Uterus (tissue), 3 donors: ENCODE measurements at regions not wholly inside any gene's neighbourhood (a gene's known extent, or its start where the extent isn't known, plus 50 kb on each side); places are given as distances from the start of the nearest gene placed in this dataset.

Experiments used
- DNase-seq, 2 donors: peaks; one replicate each; pipeline ENCODE4 v3.0.0-alpha.2; 2019 to 2020
- H3K27ac ChIP-seq, 2 donors: fragments of 200-600 bp; sonication (generic); 1 replicate in 1 of 2; 2 replicates in 1 of 2; pipeline ENCODE4 v1.5.1; 2016 to 2018
- H3K27me3 ChIP-seq, 2 donors: fragments of 200-600 bp; sonication (generic); one replicate each; pipeline ENCODE4 v1.5.1; 2018 to 2019; ENCODE audit warnings: control low read depth in 1 of 2
- H3K36me3 ChIP-seq, 2 donors: fragments of 200-600 bp; sonication (generic); one replicate each; pipeline ENCODE4 v1.5.1; 2019; ENCODE audit warnings: control low read depth in 1 of 2
- H3K4me1 ChIP-seq, 2 donors: fragments of 200-600 bp; sonication (generic); one replicate each; pipeline ENCODE4 v1.5.1; 2018 to 2019; ENCODE audit warnings: control low read depth in 1 of 2
- H3K4me3 ChIP-seq, 2 donors: fragments of 200-600 bp; sonication (generic); 1 replicate in 1 of 2; 2 replicates in 1 of 2; pipeline ENCODE4 v1.5.1; 2018 to 2019; ENCODE audit warnings: mild to moderate bottlenecking in 1 of 2
- H3K9me3 ChIP-seq, 2 donors: fragments of 200-600 bp; sonication (generic); one replicate each; pipeline ENCODE4 v1.5.1; 2019; ENCODE audit warnings: control low read depth in 1 of 2
- CTCF ChIP-seq, 4 experiments: fragments of 200-600 bp in 2 of 4; fragments of 450-650 bp in 2 of 4; sonication (generic) in 2 of 4; IDR thresholded peaks; one replicate each; pipeline ENCODE4 v1.5.1; 2016 to 2019; ENCODE audit warnings: antibody characterized with exemption in 4 of 4, mild to moderate bottlenecking in 2 of 4, moderate library complexity in 1 of 4
- POLR2A ChIP-seq, 2 donors: fragments of 450-650 bp; IDR thresholded peaks; one replicate each; pipeline ENCODE4 v1.6.1; 2016; ENCODE audit warnings: antibody characterized with exemption in 2 of 2, mild to moderate bottlenecking in 1 of 2, moderate library complexity in 1 of 2
- intact Hi-C: fragments of 100-400 bp; cut with DNase I; formaldehyde crosslinking; loops from one replicate; pipeline ENCODE4 v1.15.1; 2023; ENCODE audit warnings: low total_unique reads
- donor health status: DM: yes; HTN: yes; CAD: no.

- H3K9me3 ChIP-seq: no peaks in the 10 kb centered on the region
- DNase-seq: no peak
- H3K36me3 ChIP-seq: no peaks in the 10 kb centered on the region
- TF ChIP-seq POLR2A (IDR thresholded peaks at IDR 0.05) (no peak), CTCF (IDR thresholded peaks at IDR 0.05) (no peak)
- no peak overlapping the region for H3K27ac ChIP-seq
- intact Hi-C loops: no loop called here
- no peaks in the 10 kb centered on the region for H3K4me1 ChIP-seq
- H3K27me3 ChIP-seq: no peaks in the 10 kb centered on the region
- H3K4me3 ChIP-seq: no peak overlapping the region
These were observed 180.0 kb downstream of the MN1 start for GRCh38 chr22:27621486-27622070.

GRCh38 chr22:27624042-27624441, 177.5 kb downstream of the MN1 start:
- H3K27me3 ChIP-seq: no peaks in the 10 kb centered on the region
- DNase-seq: no peak
- H3K9me3 ChIP-seq: no peaks in the 10 kb centered on the region
- TF ChIP-seq POLR2A (IDR thresholded peaks at IDR 0.05) (no peak), CTCF (IDR thresholded peaks at IDR 0.05) (no peak)
- H3K27ac ChIP-seq: no peak overlapping the region
- no peaks in the 10 kb centered on the region for H3K36me3 ChIP-seq
- intact Hi-C loops: no loop called here
- H3K4me3 ChIP-seq: no peak overlapping the region
- no peaks in the 10 kb centered on the region for H3K4me1 ChIP-seq

- no peaks in the 10 kb centered on the region for H3K9me3 ChIP-seq
- no peaks in the 10 kb centered on the region for H3K4me1 ChIP-seq
- no peak overlapping the region for H3K4me3 ChIP-seq
- H3K27me3 ChIP-seq: no peaks in the 10 kb centered on the region
- no peak for DNase-seq
- no peaks in the 10 kb centered on the region for H3K36me3 ChIP-seq
- TF ChIP-seq CTCF (IDR thresholded peaks at IDR 0.05) (no peak), POLR2A (IDR thresholded peaks at IDR 0.05) (no peak)
- intact Hi-C loops: no loop called here
- no peak overlapping the region for H3K27ac ChIP-seq
These were observed 176.9 kb downstream of the MN1 start for GRCh38 chr22:27624705-27625104.

- no peak for DNase-seq
- intact Hi-C loops: no loop called here
- Histone ChIP-seq H3K27me3 (no peaks in the 10 kb centered on the region), H3K4me3 (no peak overlapping the region), H3K27ac (no peak overlapping the region), H3K36me3 (no peaks in the 10 kb centered on the region), H3K4me1 (no peaks in the 10 kb centered on the region), H3K9me3 (no peaks in the 10 kb centered on the region)
- TF ChIP-seq CTCF (IDR thresholded peaks at IDR 0.05) (no peak), POLR2A (IDR thresholded peaks at IDR 0.05) (no peak)
These were observed 175.5 kb downstream of the MN1 start for GRCh38 chr22:27625769-27626674.
